ENCODE measurements at regions not wholly inside any gene's neighbourhood (a gene's known extent, or its start where the extent isn't known, plus 50 kb on each side); places are given as distances from the start of the nearest gene placed in this dataset.

DNA sequence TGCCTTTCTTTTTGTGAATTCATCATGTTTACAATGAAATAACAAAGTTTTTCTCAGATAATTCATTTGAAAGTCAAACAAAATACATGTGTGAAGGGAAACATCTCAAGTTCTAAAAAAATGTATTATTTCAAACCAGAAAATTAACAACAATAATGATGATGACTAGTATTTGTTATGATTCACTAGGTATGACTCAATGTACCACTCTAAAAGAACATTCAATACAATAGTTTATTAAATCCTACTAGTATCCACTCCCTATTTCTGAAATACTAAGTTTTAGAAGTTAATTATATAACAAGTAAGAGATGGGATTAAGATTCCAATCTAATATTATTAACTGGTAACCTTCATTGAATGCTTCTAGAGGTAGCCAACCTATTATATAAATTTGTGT, 1444.8 kb upstream of the CDH8 start:
- intact Hi-C loops (cut with DNase I; ENCODE audit: low total_unique reads): no loop called here
- TF ChIP-seq POLR2AphosphoS5 (IDR thresholded peaks at IDR 0.05) (no peak), CTCF (IDR thresholded peaks at IDR 0.05) (no peak), EP300 (IDR thresholded peaks at IDR 0.05) (no peak), POLR2A (IDR thresholded peaks at IDR 0.05) (no peak)
- H3K27me3 ChIP-seq: no peaks in the 10 kb centered on the region
- no peak for DNase-seq
- H3K27ac ChIP-seq: no peak overlapping the region
- H3K4me3 ChIP-seq: no peak overlapping the region
- no peaks in the 10 kb centered on the region for H3K9me3 ChIP-seq
- no peaks in the 10 kb centered on the region for H3K36me3 ChIP-seq
- H3K4me1 ChIP-seq: no peaks in the 10 kb centered on the region

DNA sequence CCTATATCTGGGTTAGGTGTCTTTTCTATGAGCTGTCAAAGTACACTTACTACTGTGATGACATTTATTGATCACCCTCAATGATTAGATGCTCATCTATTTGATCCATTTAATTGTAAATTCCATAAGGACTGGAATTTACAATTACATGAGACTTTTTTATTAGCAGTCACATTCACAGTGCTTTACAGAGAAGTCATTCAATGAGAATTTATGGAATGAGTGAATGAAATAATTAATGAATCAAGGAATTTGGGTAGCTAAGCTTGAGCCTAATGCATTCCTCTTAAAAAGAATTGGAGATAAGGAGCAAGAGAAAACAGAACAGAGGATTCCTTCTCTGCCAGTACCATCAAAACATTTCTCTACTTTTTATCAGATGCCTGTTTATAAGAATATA, 1437.5 kb upstream of the CDH8 start:
- H3K4me1 ChIP-seq: no peaks in the 10 kb centered on the region
- H3K27ac ChIP-seq: no peak overlapping the region
- no peaks in the 10 kb centered on the region for H3K36me3 ChIP-seq
- no peaks in the 10 kb centered on the region for H3K27me3 ChIP-seq
- no peaks in the 10 kb centered on the region for H3K9me3 ChIP-seq
- no peak for DNase-seq
- intact Hi-C loops (cut with DNase I; ENCODE audit: low total_unique reads): no loop called here
- no peak overlapping the region for H3K4me3 ChIP-seq
- TF ChIP-seq POLR2AphosphoS5 (IDR thresholded peaks at IDR 0.05): no peak
- no peak for TF ChIP-seq POLR2A (IDR thresholded peaks at IDR 0.05)
- TF ChIP-seq EP300 (IDR thresholded peaks at IDR 0.05): no peak
- TF ChIP-seq CTCF (IDR thresholded peaks at IDR 0.05): no peak

GRCh38 chr16:63467513-63467912, 1431.3 kb upstream of the CDH8 start:
- Histone ChIP-seq H3K27me3 (no peaks in the 10 kb centered on the region), H3K4me3 (no peak overlapping the region), H3K27ac (no peak overlapping the region), H3K4me1 (no peaks in the 10 kb centered on the region), H3K9me3 (no peaks in the 10 kb centered on the region), H3K36me3 (no peaks in the 10 kb centered on the region)
- DNase-seq: no peak
- no peak for TF ChIP-seq CTCF (IDR thresholded peaks at IDR 0.05)
- no peak for TF ChIP-seq POLR2A (IDR thresholded peaks at IDR 0.05)
- no peak for TF ChIP-seq POLR2AphosphoS5 (IDR thresholded peaks at IDR 0.05)
- no peak for TF ChIP-seq EP300 (IDR thresholded peaks at IDR 0.05)
- intact Hi-C loops (cut with DNase I; ENCODE audit: low total_unique reads): no loop called here
- WGBS, 5 donors: 45 to 57% (median 47%) methylated on average over 2 of the region's 2 CpGs

- H3K27me3 ChIP-seq: no peaks in the 10 kb centered on the region
- H3K27ac ChIP-seq: no peak overlapping the region
- 67 to 76% (median 74%) methylated on average over 1 of the region's 1 CpG for WGBS, 5 donors
- intact Hi-C loops (cut with DNase I; ENCODE audit: low total_unique reads): no loop called here
- TF ChIP-seq POLR2A (IDR thresholded peaks at IDR 0.05) (no peak), POLR2AphosphoS5 (IDR thresholded peaks at IDR 0.05) (no peak), EP300 (IDR thresholded peaks at IDR 0.05) (no peak), CTCF (IDR thresholded peaks at IDR 0.05) (no peak)
- no peak overlapping the region for H3K4me3 ChIP-seq
- H3K9me3 ChIP-seq: no peaks in the 10 kb centered on the region
- H3K4me1 ChIP-seq: no peaks in the 10 kb centered on the region
- DNase-seq: no peak
- no peaks in the 10 kb centered on the region for H3K36me3 ChIP-seq
These were observed 1426.1 kb upstream of the CDH8 start for GRCh38 chr16:63462316-63462715.

Data from stomach (tissue), 8 donors.